Esophagus squamous epithelium (tissue), 5 donors: ENCODE measurements at regions not wholly inside any gene's neighbourhood (a gene's known extent, or its start where the extent isn't known, plus 50 kb on each side); places are given as distances from the start of the nearest gene placed in this dataset.

ENCODE experiments used
- DNase-seq: peaks from one replicate; lab custom pipeline; 2025; lab: John Stamatoyannopoulos, UW
- H3K27ac ChIP-seq, 4 donors: fragments of 200-600 bp; sonication (generic); one replicate each; pipeline ENCODE4 v1.5.1; 2016 to 2019; ENCODE audit warnings: mild to moderate bottlenecking in 1 of 4
- H3K27me3 ChIP-seq, 4 donors: fragments of 200-600 bp; sonication (generic); 1 replicate in 3 of 4; 2 replicates in 1 of 4; pipeline versions ENCODE4 v1.5.1 to v1.6.0; 2017 to 2021; ENCODE audit warnings: antibody characterized with exemption in 1 of 4
- H3K36me3 ChIP-seq, 3 donors: fragments of 200-600 bp; sonication (generic); one replicate each; pipeline ENCODE4 v1.5.1; 2016 to 2019
- H3K4me1 ChIP-seq, 3 donors: fragments of 200-600 bp; sonication (generic); one replicate each; pipeline ENCODE4 v1.5.1; 2017 to 2019
- H3K4me3 ChIP-seq, 4 donors: fragments of 200-600 bp; sonication (generic); 1 replicate in 3 of 4; 2 replicates in 1 of 4; pipeline ENCODE4 v1.5.1; 2016 to 2019; ENCODE audit warnings: mild to moderate bottlenecking in 2 of 4, moderate library complexity in 1 of 4
- H3K9me3 ChIP-seq, 3 donors: fragments of 200-600 bp; sonication (generic); one replicate each; pipeline ENCODE4 v1.5.1; 2016 to 2019
- CTCF ChIP-seq, 6 experiments: fragments of 450-650 bp in 4 of 6; fragments of 200-600 bp in 2 of 6; sonication (generic) in 2 of 6; IDR thresholded peaks; one replicate each; pipeline ENCODE4 v1.5.1; 2016 to 2019; ENCODE audit warnings: antibody characterized with exemption in 6 of 6, mild to moderate bottlenecking in 4 of 6, moderate library complexity in 4 of 6
- POLR2A ChIP-seq, 4 donors: fragments of 450-650 bp; IDR thresholded peaks; one replicate each; pipeline ENCODE4 v1.6.1; 2017; ENCODE audit warnings: antibody characterized with exemption in 4 of 4, mild to moderate bottlenecking in 4 of 4, moderate library complexity in 3 of 4
- WGBS, 2 donors: methylation state at CpG; one replicate each; pipeline ENCODE4 v1.1.5; 2018; 5-methylcytosine and 5-hydroxymethylcytosine counted together
- intact Hi-C: fragments of 100-400 bp; cut with DNase I; formaldehyde crosslinking; loops from one replicate; pipeline ENCODE4 v1.15.0; 2022
- donor health status: DM: yes; HTN: yes; CAD: no.

DNA sequence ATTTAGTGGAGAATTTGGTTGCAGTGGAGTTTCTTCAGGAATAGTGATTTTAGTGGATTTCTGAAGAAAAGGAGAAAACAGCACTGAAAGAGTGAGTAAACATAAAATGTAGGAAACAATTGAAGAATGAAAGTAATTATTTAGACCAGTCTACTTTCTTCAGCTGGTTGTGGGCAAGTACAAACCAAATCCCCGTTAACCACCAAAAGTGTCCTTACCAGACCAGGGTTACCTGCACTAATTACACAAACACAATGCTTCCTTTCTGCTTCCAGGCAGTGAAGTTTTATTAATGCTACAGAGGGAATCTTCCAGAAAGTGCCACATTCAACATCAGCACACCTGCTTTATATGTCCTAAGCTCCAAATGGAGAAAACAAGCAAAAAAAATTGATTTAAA lies 248.0 kb upstream of the TBC1D5 start:
- no peak overlapping the region for H3K4me3 ChIP-seq
- intact Hi-C loops, result no loop called here
- TF ChIP-seq POLR2A (IDR thresholded peaks at IDR 0.05) (no peak), CTCF (IDR thresholded peaks at IDR 0.05) (no peak)
- H3K36me3 ChIP-seq, result no peaks in the 10 kb centered on the region
- no peak for DNase-seq
- H3K27me3 ChIP-seq, result no peaks in the 10 kb centered on the region
- WGBS, 2 donors, result 67 to 88% methylated on average over 1 of the region's 1 CpG
- no peak overlapping the region for H3K27ac ChIP-seq
- H3K4me1 ChIP-seq, result peaks cover 0 to 17% (median 5%) of the 10 kb centered on the region in 3 donors
- H3K9me3 ChIP-seq, result no peaks in the 10 kb centered on the region

DNA sequence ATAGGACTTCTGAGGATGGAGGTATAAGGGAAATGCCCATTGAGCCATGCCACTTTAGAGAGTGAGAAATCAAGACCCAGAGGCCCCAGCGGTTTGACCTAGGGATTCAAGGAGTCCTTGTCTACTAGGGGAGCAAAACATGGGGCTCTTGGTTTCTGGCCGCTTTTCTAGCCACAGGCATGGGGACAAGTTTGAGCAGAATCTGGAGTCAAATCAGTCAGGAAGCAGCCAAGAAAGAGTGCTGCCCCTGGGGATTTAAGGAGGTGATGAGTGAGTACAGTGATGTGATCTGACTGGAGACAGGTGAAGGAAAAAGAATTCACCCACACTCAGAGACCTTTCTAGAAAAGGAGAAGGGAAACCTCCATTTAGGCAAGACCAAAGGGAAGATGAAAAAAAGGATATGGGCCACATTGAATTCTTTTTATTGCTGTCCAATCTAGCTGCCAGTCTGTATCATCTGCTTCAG lies 244.0 kb upstream of the TBC1D5 start:
- DNase-seq, result no peak
- intact Hi-C loops, result no loop called here
- Histone ChIP-seq H3K4me3 (no peak overlapping the region), H3K9me3 (no peaks in the 10 kb centered on the region), H3K36me3 (no peaks in the 10 kb centered on the region), H3K4me1 (peaks cover 0 to 23% (median 5%) of the 10 kb centered on the region in 3 donors), H3K27me3 (peaks cover 0 to 4% (median 0%) of the 10 kb centered on the region in 4 donors), H3K27ac (no peak overlapping the region)
- no peak for TF ChIP-seq POLR2A (IDR thresholded peaks at IDR 0.05)
- WGBS, 2 donors, result 11 to 35% methylated on average over 2 of the region's 2 CpGs

DNA sequence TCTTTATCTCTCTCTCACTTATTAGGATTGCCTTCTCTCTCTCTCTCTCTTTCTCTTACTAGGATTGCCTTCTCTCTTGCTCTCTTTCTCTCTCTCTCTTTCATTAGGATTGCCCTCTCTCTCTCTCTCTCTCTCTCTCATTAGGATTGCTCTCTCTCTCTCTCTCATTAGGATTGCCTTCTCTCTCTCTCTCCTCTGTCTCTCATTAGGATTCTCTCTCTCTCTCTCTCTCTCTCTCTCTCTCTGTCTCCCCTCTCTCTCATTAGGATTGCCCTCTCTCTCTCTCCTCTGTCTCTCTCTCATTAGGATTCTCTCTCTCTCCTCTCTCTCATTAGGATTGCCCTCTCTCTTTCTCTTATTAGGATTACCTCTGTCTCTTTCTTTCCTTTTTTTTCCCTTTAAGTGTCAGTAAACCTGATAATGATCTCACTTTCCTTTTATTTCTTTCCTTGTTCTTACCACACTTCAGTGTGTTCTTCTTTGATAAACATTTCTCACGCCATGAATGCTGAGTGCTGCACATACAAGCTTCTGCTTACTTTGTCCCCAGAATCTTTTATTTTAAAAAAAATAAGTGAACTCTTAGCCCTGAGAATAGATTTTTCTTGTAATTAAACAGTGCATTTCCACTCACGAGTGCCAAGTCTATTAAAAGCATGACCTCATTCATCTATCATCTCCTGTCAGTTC lies 243.4 kb upstream of the TBC1D5 start:
- TF ChIP-seq POLR2A (IDR thresholded peaks at IDR 0.05), result no peak
- no peak for TF ChIP-seq CTCF (IDR thresholded peaks at IDR 0.05)
- no peak overlapping the region for H3K4me3 ChIP-seq
- 10 to 21% methylated on average over 2 of the region's 2 CpGs for WGBS, 2 donors
- peaks cover 0 to 7% (median 0%) of the 10 kb centered on the region in 4 donors for H3K27me3 ChIP-seq
- no peak for DNase-seq
- H3K9me3 ChIP-seq, result no peaks in the 10 kb centered on the region
- intact Hi-C loops, result no loop called here
- H3K27ac ChIP-seq, result no peak overlapping the region
- H3K4me1 ChIP-seq, result peaks cover 0 to 23% (median 5%) of the 10 kb centered on the region in 3 donors
- no peaks in the 10 kb centered on the region for H3K36me3 ChIP-seq

- Histone ChIP-seq H3K27me3 (peaks cover 0 to 7% (median 0%) of the 10 kb centered on the region in 4 donors), H3K9me3 (no peaks in the 10 kb centered on the region), H3K27ac (no peak overlapping the region), H3K36me3 (no peaks in the 10 kb centered on the region), H3K4me3 (no peak overlapping the region), H3K4me1 (peaks cover 0 to 23% (median 5%) of the 10 kb centered on the region in 3 donors)
- TF ChIP-seq POLR2A (IDR thresholded peaks at IDR 0.05), result no peak
- TF ChIP-seq CTCF (IDR thresholded peaks at IDR 0.05), result no peak
- intact Hi-C loops, result no loop called here
- DNase-seq, result no peak
- 80 to 92% methylated on average over 2 to 3 of the region's 3 CpGs for WGBS, 2 donors
Observed at GRCh38 chr3:17983106-17983505, 240.7 kb upstream of the TBC1D5 start.

DNA sequence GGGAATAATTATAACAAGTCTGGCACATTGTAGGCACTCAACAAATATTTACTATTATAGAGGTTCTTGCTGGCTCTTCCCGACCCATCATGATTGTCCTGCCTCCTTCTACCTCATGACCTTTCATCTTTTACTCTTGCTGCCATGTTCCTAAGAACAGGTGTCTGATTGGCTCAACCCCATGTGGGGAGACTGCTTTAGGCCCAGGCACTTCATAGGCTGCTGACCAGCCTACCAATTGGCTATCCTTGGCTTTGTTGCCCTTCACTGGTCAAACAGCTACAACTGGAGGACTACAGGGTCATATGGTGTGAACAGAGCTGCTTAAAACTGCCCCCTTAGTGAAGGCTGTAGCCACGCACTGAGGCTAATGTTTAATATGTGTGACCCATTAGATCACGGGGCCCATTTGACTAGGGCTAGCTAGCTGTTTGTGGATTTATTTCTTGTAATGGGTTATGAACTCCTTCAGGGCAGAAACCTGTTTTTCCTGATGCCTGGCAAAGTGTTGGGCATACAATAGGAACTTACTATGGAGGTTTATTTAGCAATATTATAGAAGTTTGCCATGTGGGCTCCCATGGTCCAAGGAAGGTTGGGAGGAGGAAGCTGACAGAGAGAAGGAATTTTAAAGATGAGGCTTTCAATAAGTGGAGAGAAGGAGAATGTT lies 239.9 kb upstream of the TBC1D5 start:
- Histone ChIP-seq H3K27ac (no peak overlapping the region), H3K27me3 (peaks cover 0 to 7% (median 0%) of the 10 kb centered on the region in 4 donors), H3K36me3 (no peaks in the 10 kb centered on the region), H3K4me1 (peaks cover 0 to 21% (median 5%) of the 10 kb centered on the region in 3 donors), H3K9me3 (no peaks in the 10 kb centered on the region), H3K4me3 (no peak overlapping the region)
- intact Hi-C loops, result no loop called here
- no peak for TF ChIP-seq CTCF (IDR thresholded peaks at IDR 0.05)
- no peak for TF ChIP-seq POLR2A (IDR thresholded peaks at IDR 0.05)
- WGBS, 2 donors, result 78 to 93% methylated on average over 2 to 3 of the region's 3 CpGs
- no peak for DNase-seq
